ENCODE measurements at regions not wholly inside any gene's neighbourhood (a gene's known extent, or its start where the extent isn't known, plus 50 kb on each side); places are given as distances from the start of the nearest gene placed in this dataset.

DNA sequence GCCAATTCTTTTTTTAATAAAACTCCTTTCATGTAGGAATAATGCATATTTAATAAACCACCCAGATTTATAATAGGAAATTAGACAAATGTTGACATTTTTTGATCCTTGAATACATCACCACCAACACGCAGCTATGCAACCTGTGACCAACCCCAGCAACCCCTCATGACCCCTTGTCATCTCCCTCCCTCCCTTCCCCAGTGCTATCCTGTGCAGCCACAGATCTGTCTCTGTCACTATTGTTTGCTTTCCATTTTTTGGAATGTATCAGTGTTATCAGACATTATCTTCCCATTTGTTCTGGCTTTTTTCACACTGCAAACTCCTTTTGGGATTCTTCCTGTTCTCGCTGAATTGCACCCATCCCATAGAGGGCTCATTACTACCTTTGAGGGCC, 114.1 kb downstream of the VPREB1 start:
- intact Hi-C loops (cut with DNase I; ENCODE audit: low total_unique reads): no loop called here
- TF ChIP-seq POLR2A (IDR thresholded peaks at IDR 0.05): no peak
- TF ChIP-seq, protein P1, sequence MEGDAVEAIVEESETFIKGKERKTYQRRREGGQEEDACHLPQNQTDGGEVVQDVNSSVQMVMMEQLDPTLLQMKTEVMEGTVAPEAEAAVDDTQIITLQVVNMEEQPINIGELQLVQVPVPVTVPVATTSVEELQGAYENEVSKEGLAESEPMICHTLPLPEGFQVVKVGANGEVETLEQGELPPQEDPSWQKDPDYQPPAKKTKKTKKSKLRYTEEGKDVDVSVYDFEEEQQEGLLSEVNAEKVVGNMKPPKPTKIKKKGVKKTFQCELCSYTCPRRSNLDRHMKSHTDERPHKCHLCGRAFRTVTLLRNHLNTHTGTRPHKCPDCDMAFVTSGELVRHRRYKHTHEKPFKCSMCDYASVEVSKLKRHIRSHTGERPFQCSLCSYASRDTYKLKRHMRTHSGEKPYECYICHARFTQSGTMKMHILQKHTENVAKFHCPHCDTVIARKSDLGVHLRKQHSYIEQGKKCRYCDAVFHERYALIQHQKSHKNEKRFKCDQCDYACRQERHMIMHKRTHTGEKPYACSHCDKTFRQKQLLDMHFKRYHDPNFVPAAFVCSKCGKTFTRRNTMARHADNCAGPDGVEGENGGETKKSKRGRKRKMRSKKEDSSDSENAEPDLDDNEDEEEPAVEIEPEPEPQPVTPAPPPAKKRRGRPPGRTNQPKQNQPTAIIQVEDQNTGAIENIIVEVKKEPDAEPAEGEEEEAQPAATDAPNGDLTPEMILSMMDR (IDR thresholded peaks at IDR 0.05 in 4 of 5, conservative IDR thresholded peaks at IDR 0.05 in 1 of 5): no peak
- H3K36me3 ChIP-seq: no peaks in the 10 kb centered on the region
- no peaks in the 10 kb centered on the region for H3K4me1 ChIP-seq
- DNase-seq: no peak
- peaks cover 5 to 14% (median 8%) of the 10 kb centered on the region in 3 donors for H3K27me3 ChIP-seq
- no peak overlapping the region for H3K4me3 ChIP-seq
- H3K27ac ChIP-seq: no peak overlapping the region
- ATAC-seq: no peak
- H3K9me3 ChIP-seq: no peaks in the 10 kb centered on the region
- in situ Hi-C loops (cut with MboI; ENCODE audit: low sequenced_read_pairs in 4 of 4): no loop called here

DNA sequence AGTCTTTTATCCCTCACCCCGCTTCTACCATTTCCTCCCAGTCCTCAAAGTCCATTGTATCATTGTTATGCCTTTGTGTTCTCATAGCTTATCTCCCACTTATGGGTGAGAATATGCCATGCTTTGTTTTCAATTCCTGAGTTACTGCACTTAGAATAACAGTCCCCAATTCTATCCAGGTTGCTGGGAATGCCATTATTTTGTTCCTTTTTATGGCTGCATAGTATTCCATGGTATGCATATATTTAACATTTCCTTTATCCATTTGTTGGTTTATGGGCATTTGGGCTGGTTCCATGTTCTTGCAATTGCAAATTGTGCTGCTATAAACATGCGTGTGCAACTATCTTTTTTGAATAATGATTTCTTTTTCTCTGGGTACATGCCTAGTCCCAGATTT, 114.9 kb downstream of the VPREB1 start:
- in situ Hi-C loops (cut with MboI; ENCODE audit: low sequenced_read_pairs in 4 of 4) (no loop called here), intact Hi-C loops (cut with DNase I; ENCODE audit: low total_unique reads) (no loop called here)
- Histone ChIP-seq H3K9me3 (no peaks in the 10 kb centered on the region), H3K4me3 (no peak overlapping the region), H3K36me3 (no peaks in the 10 kb centered on the region), H3K27me3 (peaks cover 5 to 14% (median 8%) of the 10 kb centered on the region in 3 donors), H3K4me1 (no peaks in the 10 kb centered on the region), H3K27ac (no peak overlapping the region)
- DNase-seq (no peak), ATAC-seq (no peak)
- TF ChIP-seq, protein P1 (IDR thresholded peaks at IDR 0.05 in 4 of 5, conservative IDR thresholded peaks at IDR 0.05 in 1 of 5): no peak
- no peak for TF ChIP-seq POLR2A (IDR thresholded peaks at IDR 0.05)

DNA sequence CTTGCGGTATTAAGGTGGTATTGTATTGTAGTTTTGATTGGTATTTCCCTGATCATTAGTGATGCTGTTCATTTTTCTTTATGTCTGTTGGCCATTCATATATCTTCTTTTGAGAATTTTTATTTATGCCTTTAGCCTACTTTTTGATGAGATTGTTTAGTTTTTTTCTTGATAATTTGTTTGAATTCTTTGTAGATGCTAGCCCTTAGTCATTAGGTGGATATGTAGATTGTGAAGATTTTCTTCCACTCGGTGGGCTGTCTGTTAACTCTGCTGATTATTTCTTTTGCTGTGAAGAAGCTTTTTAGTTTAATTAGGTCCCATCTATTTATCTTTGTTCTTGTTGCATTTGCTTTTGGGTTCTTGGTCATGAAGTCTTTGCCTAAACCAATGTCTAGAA, 115.4 kb downstream of the VPREB1 start:
- in situ Hi-C loops (cut with MboI; ENCODE audit: low sequenced_read_pairs in 4 of 4): no loop called here
- DNase-seq (no peak), ATAC-seq (no peak)
- no peaks in the 10 kb centered on the region for H3K36me3 ChIP-seq
- intact Hi-C loops (cut with DNase I; ENCODE audit: low total_unique reads): no loop called here
- H3K4me1 ChIP-seq: no peaks in the 10 kb centered on the region
- H3K4me3 ChIP-seq: no peak overlapping the region
- TF ChIP-seq, protein P1 (IDR thresholded peaks at IDR 0.05 in 4 of 5, conservative IDR thresholded peaks at IDR 0.05 in 1 of 5): no peak
- TF ChIP-seq POLR2A (IDR thresholded peaks at IDR 0.05): no peak
- peaks cover 5 to 14% (median 8%) of the 10 kb centered on the region in 3 donors for H3K27me3 ChIP-seq
- H3K9me3 ChIP-seq: no peaks in the 10 kb centered on the region
- H3K27ac ChIP-seq: no peak overlapping the region

DNA sequence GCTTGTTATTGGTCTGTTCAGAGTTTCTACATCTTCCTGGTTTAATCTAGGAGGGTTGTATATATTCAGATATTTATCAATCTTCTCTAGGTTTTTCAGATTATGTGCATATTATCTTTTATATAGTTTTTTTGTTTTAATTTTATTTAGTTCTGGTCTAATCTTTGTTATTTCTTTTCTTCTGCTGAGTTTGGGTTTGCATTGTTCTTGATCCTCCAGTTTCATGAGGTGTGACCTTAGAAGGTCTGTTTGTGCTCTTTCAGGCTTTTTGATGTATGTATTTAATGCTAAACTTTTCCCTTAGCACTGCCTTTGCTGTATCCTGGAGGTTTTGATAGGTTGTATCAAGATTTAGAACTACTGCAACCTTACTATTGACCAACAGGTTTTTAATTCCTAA, 117.7 kb downstream of the VPREB1 start:
- no peaks in the 10 kb centered on the region for H3K36me3 ChIP-seq
- no peaks in the 10 kb centered on the region for H3K9me3 ChIP-seq
- DNase-seq (no peak), ATAC-seq (no peak)
- in situ Hi-C loops (cut with MboI; ENCODE audit: low sequenced_read_pairs in 4 of 4) (no loop called here), intact Hi-C loops (cut with DNase I; ENCODE audit: low total_unique reads) (no loop called here)
- no peaks in the 10 kb centered on the region for H3K4me1 ChIP-seq
- H3K4me3 ChIP-seq: no peak overlapping the region
- TF ChIP-seq POLR2A (IDR thresholded peaks at IDR 0.05): no peak
- TF ChIP-seq, protein P1 (IDR thresholded peaks at IDR 0.05 in 4 of 5, conservative IDR thresholded peaks at IDR 0.05 in 1 of 5): no peak
- no peak overlapping the region for H3K27ac ChIP-seq
- peaks cover 5 to 7% (median 6%) of the 10 kb centered on the region in 3 donors for H3K27me3 ChIP-seq

DNA sequence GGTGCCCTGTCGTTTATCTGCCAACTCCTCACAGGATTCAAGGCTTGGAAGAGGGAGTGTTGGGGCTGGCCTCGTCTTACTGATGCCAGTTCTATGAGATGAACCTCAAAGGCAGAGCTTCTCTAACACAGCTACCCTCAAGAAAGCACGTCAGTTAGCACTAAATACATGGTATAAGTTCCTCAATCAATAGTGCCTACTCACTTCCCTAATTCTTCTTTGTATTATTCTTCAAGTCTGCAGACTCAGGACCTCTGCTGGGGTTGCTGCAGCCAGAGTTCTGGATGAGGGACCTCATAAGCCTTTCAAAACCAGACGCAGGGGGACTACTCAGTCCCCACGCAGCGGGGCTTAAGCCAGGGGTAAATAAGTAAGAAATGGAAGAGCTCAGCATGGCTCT, 118.3 kb downstream of the VPREB1 start:
- intact Hi-C loops (cut with DNase I; ENCODE audit: low total_unique reads): no loop called here
- Histone ChIP-seq H3K4me1 (no peaks in the 10 kb centered on the region), H3K4me3 (no peak overlapping the region), H3K27ac (no peak overlapping the region), H3K36me3 (no peaks in the 10 kb centered on the region), H3K9me3 (no peaks in the 10 kb centered on the region), H3K27me3 (peaks cover 5 to 7% (median 6%) of the 10 kb centered on the region in 3 donors)
- ATAC-seq: no peak
- no peak for TF ChIP-seq POLR2A (IDR thresholded peaks at IDR 0.05)
- TF ChIP-seq, protein P1 (IDR thresholded peaks at IDR 0.05 in 4 of 5, conservative IDR thresholded peaks at IDR 0.05 in 1 of 5): no peak
- in situ Hi-C loops (cut with MboI; ENCODE audit: low sequenced_read_pairs in 4 of 4): no loop called here
- DNase-seq: no peak

All from gastrocnemius medialis (tissue), 4 donors.